Choroid plexus epithelial cell (primary cell): ENCODE measurements at regions not wholly inside any gene's neighbourhood (a gene's known extent, or its start where the extent isn't known, plus 50 kb on each side); places are given as distances from the start of the nearest gene placed in this dataset.

ENCODE experiments used
- DNase-seq: peaks from one replicate; pipeline ENCODE4 v3.0.0-alpha.2; 2010; ENCODE audit warnings: low read depth
- H3K4me3 ChIP-seq: 2 replicates; pipeline ENCODE4 v1.5.1; 2011; ENCODE audit warnings: low read depth, mild to moderate bottlenecking, control low read depth, low read length, moderate library complexity
- TF ChIP-seq, protein P1 (sequence below): conservative IDR thresholded peaks from 2 replicates; pipeline ENCODE4 v1.5.1; 2011; ENCODE audit warnings: low read depth, mild to moderate bottlenecking, control low read depth, inconsistent platforms, low read length, moderate library complexity

DNA sequence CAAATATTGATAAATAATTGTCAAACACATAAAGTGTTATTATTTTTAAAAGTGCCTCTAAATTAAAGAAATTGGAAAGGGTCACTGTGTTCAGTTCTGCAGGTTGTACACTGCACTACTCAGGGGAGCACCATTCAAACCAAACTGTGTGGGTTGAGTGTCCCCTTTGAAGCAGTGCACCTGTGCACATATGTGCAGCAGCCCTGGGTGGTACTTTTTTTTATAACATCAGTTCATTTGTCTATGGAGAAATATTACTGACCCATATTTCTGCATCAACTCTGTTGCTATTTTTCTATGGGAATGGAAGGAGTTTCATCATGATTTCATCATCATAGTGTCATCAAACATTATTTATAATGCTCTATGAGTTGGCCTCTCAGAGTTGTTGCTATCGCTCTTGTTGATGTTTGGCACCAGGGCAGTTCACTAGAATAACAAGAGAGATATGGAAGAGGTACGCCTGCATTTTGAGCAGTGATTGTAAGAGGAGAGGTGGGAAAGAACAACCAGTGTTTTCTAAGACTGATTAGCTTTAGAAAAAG, 457.6 kb downstream of the TFAP2A start:
- TF ChIP-seq, protein P1, sequence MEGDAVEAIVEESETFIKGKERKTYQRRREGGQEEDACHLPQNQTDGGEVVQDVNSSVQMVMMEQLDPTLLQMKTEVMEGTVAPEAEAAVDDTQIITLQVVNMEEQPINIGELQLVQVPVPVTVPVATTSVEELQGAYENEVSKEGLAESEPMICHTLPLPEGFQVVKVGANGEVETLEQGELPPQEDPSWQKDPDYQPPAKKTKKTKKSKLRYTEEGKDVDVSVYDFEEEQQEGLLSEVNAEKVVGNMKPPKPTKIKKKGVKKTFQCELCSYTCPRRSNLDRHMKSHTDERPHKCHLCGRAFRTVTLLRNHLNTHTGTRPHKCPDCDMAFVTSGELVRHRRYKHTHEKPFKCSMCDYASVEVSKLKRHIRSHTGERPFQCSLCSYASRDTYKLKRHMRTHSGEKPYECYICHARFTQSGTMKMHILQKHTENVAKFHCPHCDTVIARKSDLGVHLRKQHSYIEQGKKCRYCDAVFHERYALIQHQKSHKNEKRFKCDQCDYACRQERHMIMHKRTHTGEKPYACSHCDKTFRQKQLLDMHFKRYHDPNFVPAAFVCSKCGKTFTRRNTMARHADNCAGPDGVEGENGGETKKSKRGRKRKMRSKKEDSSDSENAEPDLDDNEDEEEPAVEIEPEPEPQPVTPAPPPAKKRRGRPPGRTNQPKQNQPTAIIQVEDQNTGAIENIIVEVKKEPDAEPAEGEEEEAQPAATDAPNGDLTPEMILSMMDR: no peak
- no peak for DNase-seq
- no peak overlapping the region for H3K4me3 ChIP-seq

DNA sequence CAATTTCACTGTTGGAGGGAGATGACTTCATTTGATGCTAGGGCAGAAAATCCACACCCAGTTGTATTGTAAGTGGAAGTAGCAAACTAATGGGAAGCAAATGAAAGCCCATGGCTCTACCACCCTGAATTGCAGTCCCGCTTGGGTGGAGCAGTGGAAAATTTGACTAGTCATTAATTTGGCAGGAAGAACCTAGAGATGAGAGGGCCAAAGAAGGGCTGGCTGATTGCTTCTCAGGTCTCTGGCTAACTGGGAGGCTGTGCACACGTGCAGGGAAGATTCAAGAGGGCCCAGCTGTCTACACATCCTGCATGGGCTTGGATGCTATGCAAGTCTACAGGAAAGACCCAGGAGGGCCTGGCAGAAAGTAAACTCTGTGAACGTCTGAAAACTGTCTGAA, 466.2 kb downstream of the TFAP2A start:
- DNase-seq: no peak

DNA sequence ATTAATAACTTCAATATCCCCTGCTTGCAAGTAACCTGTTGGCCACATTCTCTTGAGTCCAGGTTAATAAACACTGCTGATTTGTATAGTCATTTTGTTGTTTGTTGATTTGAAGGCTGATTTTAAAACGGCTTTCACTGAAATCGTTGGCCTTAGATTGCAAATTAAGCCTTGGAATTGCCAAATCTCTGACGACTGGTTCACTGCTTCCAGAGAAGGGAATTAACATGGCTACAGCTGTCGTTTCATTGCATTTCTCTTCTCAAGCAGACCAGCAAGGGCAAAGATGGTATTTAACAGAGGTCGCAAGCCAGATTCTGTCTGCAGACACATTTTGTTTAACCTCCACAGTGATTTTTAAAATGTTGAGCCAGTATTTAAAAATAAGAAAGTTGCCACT, 470.9 kb downstream of the TFAP2A start:
- no peak overlapping the region for H3K4me3 ChIP-seq
- no peak for DNase-seq
- TF ChIP-seq, protein P1: no peak

More for the DNA sequence above, 466.2 kb downstream of the TFAP2A start:
- no peak overlapping the region for H3K4me3 ChIP-seq
- TF ChIP-seq, protein P1: no peak

DNA sequence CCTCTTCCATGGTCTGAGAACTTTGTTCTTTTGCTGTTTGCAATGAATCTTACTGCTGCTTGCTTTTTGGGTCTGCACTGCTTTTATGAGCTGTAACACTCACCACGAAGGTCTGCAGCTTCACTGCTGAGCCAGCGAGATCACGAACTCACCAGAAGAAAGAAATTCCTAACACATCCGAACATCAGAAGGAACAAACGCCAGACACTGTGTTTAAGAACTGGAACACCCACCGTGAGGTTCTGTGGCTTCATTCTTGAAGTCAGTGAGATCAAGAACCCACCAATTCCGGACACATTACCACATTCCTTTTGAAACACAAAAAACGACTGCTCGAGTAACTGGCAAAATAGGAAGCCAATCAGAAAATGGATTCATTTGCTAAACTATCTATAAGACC, 471.8 kb downstream of the TFAP2A start:
- H3K4me3 ChIP-seq: no peak overlapping the region
- DNase-seq: no peak
- TF ChIP-seq, protein P1: no peak

DNA sequence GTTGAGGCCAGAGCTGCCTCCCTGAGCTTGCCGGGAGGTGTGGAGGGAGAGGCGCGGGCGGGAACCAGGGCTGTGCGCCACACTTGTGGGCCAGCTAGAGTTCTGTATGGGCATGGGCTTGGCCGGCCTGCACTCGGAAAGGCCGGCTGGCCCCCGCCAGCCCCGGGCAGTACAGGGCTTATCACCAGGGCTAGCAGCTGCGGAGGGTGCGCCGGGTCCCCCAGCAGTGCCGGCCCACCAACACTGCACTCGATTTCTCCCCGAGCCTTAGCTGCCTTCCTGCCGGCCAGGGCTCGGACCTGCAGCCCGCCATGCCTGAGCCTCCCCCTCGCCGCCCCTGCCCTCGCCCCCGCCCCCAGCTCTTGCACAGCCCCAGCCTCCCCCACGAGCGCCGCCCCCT, 472.7 kb downstream of the TFAP2A start:
- no peak for DNase-seq
- H3K4me3 ChIP-seq: no peak overlapping the region
- TF ChIP-seq, protein P1: no peak

DNA sequence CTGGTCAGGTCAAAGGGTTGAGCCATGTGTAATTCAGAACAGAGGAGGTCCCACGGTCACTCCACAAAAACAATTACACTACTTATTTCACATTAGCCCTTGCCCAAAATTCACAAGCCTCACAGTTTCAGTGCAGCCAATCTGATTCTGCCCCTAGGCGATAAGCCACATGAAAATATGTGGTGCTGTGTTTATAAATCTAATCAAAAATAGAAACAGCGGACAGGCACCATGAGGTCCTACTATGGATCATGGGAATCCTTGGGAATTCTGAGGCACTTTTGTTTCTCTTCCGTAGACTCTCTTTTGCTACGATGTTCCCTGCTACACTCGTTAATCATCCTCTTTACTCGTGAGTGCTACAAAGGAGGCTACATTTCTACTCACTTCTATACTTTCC, 476.1 kb downstream of the TFAP2A start:
- H3K4me3 ChIP-seq: no peak overlapping the region
- no peak for DNase-seq
- TF ChIP-seq, protein P1: no peak

DNA sequence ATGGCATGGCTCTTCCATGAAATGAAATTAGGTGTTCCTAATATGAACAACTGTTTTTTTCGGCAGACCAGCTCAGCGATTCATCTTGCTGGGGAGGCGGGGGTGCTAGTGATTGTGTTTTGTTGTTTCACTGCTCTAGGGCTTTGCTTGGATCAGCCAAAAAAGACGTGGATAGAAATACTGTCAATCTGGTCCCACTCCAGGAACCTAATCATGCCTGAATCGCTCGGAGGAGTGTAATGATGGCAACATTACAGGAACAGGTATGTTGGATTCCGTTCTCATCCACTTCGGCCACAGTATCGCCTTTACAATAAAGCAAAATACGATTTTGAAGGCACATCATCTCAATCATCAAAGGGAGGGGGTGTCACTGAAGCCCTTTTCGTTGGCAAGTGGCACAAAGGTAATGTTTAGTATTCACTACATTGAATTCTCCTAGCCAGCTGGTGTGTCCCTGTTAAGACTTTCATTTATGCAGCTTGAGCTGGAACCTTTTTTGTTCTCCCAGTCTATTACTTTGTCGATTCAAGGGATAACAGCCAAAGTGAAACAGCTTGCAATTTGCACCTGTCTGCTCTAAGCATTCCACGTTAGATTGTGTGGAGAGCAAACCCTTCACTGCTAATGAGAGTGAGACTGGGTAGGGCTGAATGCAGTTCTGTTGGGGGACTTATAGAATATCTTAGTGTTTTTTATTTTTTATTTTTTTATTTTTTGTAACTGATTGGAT, 477.7 kb downstream of the TFAP2A start:
- H3K4me3 ChIP-seq: no peak overlapping the region
- DNase-seq: no peak
- TF ChIP-seq, protein P1: no peak
